H9 (cell line): ENCODE measurements at regions not wholly inside any gene's neighbourhood (a gene's known extent, or its start where the extent isn't known, plus 50 kb on each side); places are given as distances from the start of the nearest gene placed in this dataset.

Experiments used
- DNase-seq: peaks from one replicate; pipeline ENCODE4 v3.0.0-alpha.2; 2017
- H2AFZ ChIP-seq: one replicate; pipeline ENCODE4 v1.6.1; 2013; ENCODE audit warnings: mild to moderate bottlenecking, low read length, control low read depth, moderate library complexity
- H2AK5ac ChIP-seq: 2 replicates; pipeline ENCODE4 v1.6.1; 2013; ENCODE audit warnings: low read length, control low read depth, mixed read lengths; ENCODE audit not compliant: insufficient read length
- H2BK120ac ChIP-seq: one replicate; pipeline ENCODE4 v1.6.1; 2013; ENCODE audit warnings: low read depth, mild to moderate bottlenecking, low read length, control low read depth, inconsistent platforms; ENCODE audit not compliant: poor library complexity, severe bottlenecking
- H2BK12ac ChIP-seq: 2 replicates; pipeline ENCODE4 v1.6.1; 2013; ENCODE audit warnings: low read length, control low read depth, mixed read lengths, low read depth; ENCODE audit not compliant: insufficient read length
- H2BK15ac ChIP-seq: 2 replicates; pipeline ENCODE4 v1.6.1; 2013; ENCODE audit warnings: low read depth, low read length, control low read depth
- H2BK20ac ChIP-seq: one replicate; pipeline ENCODE4 v1.6.1; 2013; ENCODE audit warnings: low read depth, mild to moderate bottlenecking, low read length, control low read depth, inconsistent platforms; ENCODE audit not compliant: poor library complexity, severe bottlenecking
- H2BK5ac ChIP-seq: 2 replicates; pipeline ENCODE4 v1.6.1; 2013; ENCODE audit warnings: low read length, control low read depth, mixed read lengths; ENCODE audit not compliant: insufficient read length
- H3K14ac ChIP-seq: 2 replicates; pipeline ENCODE4 v1.6.1; 2013; ENCODE audit warnings: low read length, control low read depth; ENCODE audit not compliant: insufficient read depth
- H3K18ac ChIP-seq: 2 replicates; pipeline ENCODE4 v1.6.1; 2013; ENCODE audit warnings: low read depth, mild to moderate bottlenecking, mixed read lengths, low read length, control low read depth; ENCODE audit not compliant: insufficient read length
- H3K23ac ChIP-seq: 2 replicates; pipeline ENCODE4 v1.6.1; 2013; ENCODE audit warnings: low read length, control low read depth, mixed read lengths, low read depth; ENCODE audit not compliant: insufficient read length
- H3K23me2 ChIP-seq: 2 replicates; pipeline ENCODE4 v1.6.1; 2013; ENCODE audit warnings: low read depth, mild to moderate bottlenecking, mixed read lengths, low read length, control low read depth; ENCODE audit not compliant: insufficient read length, poor library complexity, severe bottlenecking
- H3K27ac ChIP-seq: 2 replicates; pipeline ENCODE4 v1.5.1; 2013; ENCODE audit warnings: low read length, control low read depth, mixed read lengths, low read depth; ENCODE audit not compliant: insufficient read length
- H3K27me3 ChIP-seq: 2 replicates; pipeline ENCODE4 v1.6.1; 2013; ENCODE audit warnings: low read length, control low read depth, inconsistent platforms; ENCODE audit not compliant: insufficient read depth
- H3K4ac ChIP-seq: 2 replicates; pipeline ENCODE4 v1.6.1; 2013; ENCODE audit warnings: low read depth, mild to moderate bottlenecking, control low read depth, inconsistent platforms, low read length, moderate library complexity
- H3K4me1 ChIP-seq: 2 replicates; pipeline ENCODE4 v1.6.1; 2013; ENCODE audit warnings: low read length, control low read depth, inconsistent platforms; ENCODE audit not compliant: insufficient read depth
- H3K4me2 ChIP-seq: 2 replicates; pipeline ENCODE4 v1.6.1; 2013; ENCODE audit warnings: low read length, control low read depth, mixed read lengths; ENCODE audit not compliant: insufficient read length, insufficient read depth
- H3K56ac ChIP-seq: 2 replicates; pipeline ENCODE4 v1.6.1; 2013; ENCODE audit warnings: low read depth, mild to moderate bottlenecking, mixed read lengths, low read length, control low read depth; ENCODE audit not compliant: insufficient read length
- H3K79me1 ChIP-seq: 2 replicates; pipeline ENCODE4 v1.6.1; 2013; ENCODE audit warnings: low read depth, mild to moderate bottlenecking, moderate library complexity, low read length, control low read depth, inconsistent platforms; ENCODE audit not compliant: insufficient read depth, poor library complexity, severe bottlenecking
- H3K79me2 ChIP-seq: 2 replicates; pipeline ENCODE4 v1.6.1; 2013; ENCODE audit warnings: low read length, control low read depth, inconsistent platforms; ENCODE audit not compliant: insufficient read depth
- H3K9ac ChIP-seq: 2 replicates; pipeline ENCODE4 v1.6.1; 2013; ENCODE audit warnings: low read length, control low read depth, mixed read lengths; ENCODE audit not compliant: insufficient read length; ENCODE audit errors: extremely low read depth
- H3K9me3 ChIP-seq: one replicate; pipeline ENCODE4 v1.6.1; 2013; ENCODE audit warnings: low read depth, low read length, inconsistent platforms; ENCODE audit not compliant: control insufficient read depth
- H3T11ph ChIP-seq: one replicate; pipeline ENCODE4 v1.6.1; 2013; ENCODE audit warnings: mild to moderate bottlenecking, low read length, control low read depth, inconsistent platforms
- H4K20me1 ChIP-seq: one replicate; pipeline ENCODE4 v1.6.1; 2013; ENCODE audit not compliant: control insufficient read depth, insufficient read length, insufficient read depth
- H4K5ac ChIP-seq: 2 replicates; pipeline ENCODE4 v1.6.1; 2013; ENCODE audit warnings: low read depth, mild to moderate bottlenecking, mixed read lengths, low read length, control low read depth; ENCODE audit not compliant: insufficient read length
- H4K8ac ChIP-seq: replicated peaks from 2 replicates; pipeline ENCODE4 v1.6.1; 2013; ENCODE audit warnings: low read length, control low read depth, mixed read lengths, low read depth; ENCODE audit not compliant: insufficient read length
- H4K91ac ChIP-seq: 2 replicates; pipeline ENCODE4 v1.6.1; 2013; ENCODE audit warnings: low read depth, mild to moderate bottlenecking, moderate library complexity, mixed read lengths, low read length, control low read depth; ENCODE audit not compliant: insufficient read length
- H3K27ac Mint-ChIP-seq, 3 experiments: 2 replicates in 2 of 3; 3 replicates in 1 of 3; pipeline ENCODE4 v1.8.0; 2020 to 2021; ENCODE audit warnings: mixed read lengths in 3 of 3, mild to moderate bottlenecking in 1 of 3, moderate library complexity in 1 of 3
- H3K27me3 Mint-ChIP-seq: 2 replicates; pipeline ENCODE4 v1.8.0; 2021; ENCODE audit warnings: low read depth, mild to moderate bottlenecking, moderate library complexity, mixed read lengths
- H3K36me3 Mint-ChIP-seq, 3 experiments: 2 replicates in 2 of 3; 3 replicates in 1 of 3; pipeline ENCODE4 v1.8.0; 2020 to 2021; ENCODE audit warnings: low read depth in 3 of 3, mixed read lengths in 3 of 3; ENCODE audit not compliant: insufficient read depth in 1 of 3
- H3K4me1 Mint-ChIP-seq, 2 experiments: 2 replicates each; pipeline ENCODE4 v1.8.0; 2020; ENCODE audit warnings: mixed read lengths in 2 of 2
- H3K4me3 Mint-ChIP-seq, 2 experiments: 2 replicates in 1 of 2; 3 replicates in 1 of 2; pipeline ENCODE4 v1.8.0; 2020 to 2021; ENCODE audit warnings: mild to moderate bottlenecking in 2 of 2, mixed read lengths in 2 of 2, moderate library complexity in 1 of 2
- H3K9me3 Mint-ChIP-seq, 2 experiments: 2 replicates in 1 of 2; 3 replicates in 1 of 2; pipeline ENCODE4 v1.8.0; 2020; ENCODE audit warnings: mild to moderate bottlenecking in 2 of 2, mixed read lengths in 2 of 2, moderate library complexity in 1 of 2
- WGBS: extraction: QIAGEN DNeasy Blood & Tissue Kit; methylation state at CpG from one replicate; pipeline ENCODE4 v1.1.7; 2013; ENCODE audit warnings: missing lambda C conversion rate, low lambda C conversion rate, mixed read lengths; ENCODE audit not compliant: insufficient read length; ENCODE audit errors: extremely low coverage; 5-methylcytosine and 5-hydroxymethylcytosine counted together
- TF ChIP-seq, protein P1 (sequence below): fragments of 200-600 bp; sonication (generic); conservative IDR thresholded peaks from 3 replicates; pipeline ENCODE4 v1.8.0; 2021; ENCODE audit warnings: antibody characterized with exemption, mild to moderate bottlenecking

DNA sequence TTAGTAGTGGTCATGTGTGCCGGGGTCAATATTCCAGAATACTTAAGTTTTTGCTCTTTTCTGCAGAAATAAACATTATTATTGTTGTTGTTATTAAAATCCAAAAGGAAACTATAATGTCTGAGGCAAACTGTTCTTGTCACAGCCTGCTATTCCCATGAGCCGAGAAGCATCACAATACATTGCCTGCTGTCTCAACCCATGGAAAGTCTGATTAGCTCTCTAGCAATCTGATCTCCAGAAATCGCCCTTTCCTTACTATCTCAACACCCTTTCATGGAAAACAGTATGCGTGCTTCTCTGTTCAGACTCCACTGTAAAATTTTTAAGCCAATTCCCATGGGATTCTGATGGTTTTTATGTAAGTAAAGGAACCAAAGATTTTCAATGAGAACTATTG lies 811.0 kb downstream of the TUSC7 start:
- H3K27me3 ChIP-seq: no peaks in the 10 kb centered on the region
- H3K4me1 ChIP-seq: no peaks in the 10 kb centered on the region
- no peak overlapping the region for H4K5ac ChIP-seq
- TF ChIP-seq, protein P1, sequence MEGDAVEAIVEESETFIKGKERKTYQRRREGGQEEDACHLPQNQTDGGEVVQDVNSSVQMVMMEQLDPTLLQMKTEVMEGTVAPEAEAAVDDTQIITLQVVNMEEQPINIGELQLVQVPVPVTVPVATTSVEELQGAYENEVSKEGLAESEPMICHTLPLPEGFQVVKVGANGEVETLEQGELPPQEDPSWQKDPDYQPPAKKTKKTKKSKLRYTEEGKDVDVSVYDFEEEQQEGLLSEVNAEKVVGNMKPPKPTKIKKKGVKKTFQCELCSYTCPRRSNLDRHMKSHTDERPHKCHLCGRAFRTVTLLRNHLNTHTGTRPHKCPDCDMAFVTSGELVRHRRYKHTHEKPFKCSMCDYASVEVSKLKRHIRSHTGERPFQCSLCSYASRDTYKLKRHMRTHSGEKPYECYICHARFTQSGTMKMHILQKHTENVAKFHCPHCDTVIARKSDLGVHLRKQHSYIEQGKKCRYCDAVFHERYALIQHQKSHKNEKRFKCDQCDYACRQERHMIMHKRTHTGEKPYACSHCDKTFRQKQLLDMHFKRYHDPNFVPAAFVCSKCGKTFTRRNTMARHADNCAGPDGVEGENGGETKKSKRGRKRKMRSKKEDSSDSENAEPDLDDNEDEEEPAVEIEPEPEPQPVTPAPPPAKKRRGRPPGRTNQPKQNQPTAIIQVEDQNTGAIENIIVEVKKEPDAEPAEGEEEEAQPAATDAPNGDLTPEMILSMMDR: no peak
- H3K27ac ChIP-seq: no peak overlapping the region
- H2BK120ac ChIP-seq: no peak overlapping the region
- WGBS: no CpG with 5 or more reads among the region's 4 CpGs
- no peak overlapping the region for H4K8ac ChIP-seq
- H3K79me1 ChIP-seq: no peaks in the 10 kb centered on the region
- H2BK20ac ChIP-seq: no peak overlapping the region
- H2BK15ac ChIP-seq: no peak overlapping the region
- H3K23ac ChIP-seq: no peak overlapping the region
- peak overlapping the region in 2 of 3 experiments; percentile 18 to 62; a peak in 1 of 7 replicates for H3K27ac Mint-ChIP-seq
- H3K4me3 Mint-ChIP-seq: no peak overlapping the region
- no peaks in the 10 kb centered on the region for H3K9me3 Mint-ChIP-seq
- H3K56ac ChIP-seq: no peak overlapping the region
- H2BK5ac ChIP-seq: no peak overlapping the region
- H3K27me3 Mint-ChIP-seq: no peaks in the 10 kb centered on the region
- H3K4me2 ChIP-seq: no peak overlapping the region
- no peak overlapping the region for H3T11ph ChIP-seq
- no peak for DNase-seq
- no peak overlapping the region for H2AFZ ChIP-seq
- H3K4me1 Mint-ChIP-seq: peaks cover 15 to 16% of the 10 kb centered on the region in 2 experiments
- H2BK12ac ChIP-seq: no peak overlapping the region
- no peak overlapping the region for H4K91ac ChIP-seq
- H3K36me3 Mint-ChIP-seq: no peaks in the 10 kb centered on the region
- no peak overlapping the region for H3K4ac ChIP-seq
- no peaks in the 10 kb centered on the region for H3K9me3 ChIP-seq
- H3K79me2 ChIP-seq: no peaks in the 10 kb centered on the region
- H3K9ac ChIP-seq: no peak overlapping the region
- H3K14ac ChIP-seq: no peak overlapping the region
- H2AK5ac ChIP-seq: no peak overlapping the region
- no peak overlapping the region for H3K18ac ChIP-seq
- no peaks in the 10 kb centered on the region for H3K23me2 ChIP-seq
- H4K20me1 ChIP-seq: no peaks in the 10 kb centered on the region
